GM18508 (cell line): ENCODE measurements at regions not wholly inside any gene's neighbourhood (a gene's known extent, or its start where the extent isn't known, plus 50 kb on each side); places are given as distances from the start of the nearest gene placed in this dataset.
"Not testable (repeated sequence)": the region's sequence is repeated elsewhere in the genome, so short reads cannot be mapped to it uniquely, and the experiment has no call there.

Experiments
- ATAC-seq: cut with Tn5 transposase; IDR thresholded peaks from one replicate; pipeline ENCODE4 v1.9.1; 2021; ENCODE audit warnings: moderate number of reproducible peaks; ENCODE audit not compliant: insufficient read depth, unreplicated experiment

- no peak for ATAC-seq
Observed at GRCh38 chrX:8030361-8030760, 103.1 kb upstream of the PNPLA4 start.

- ATAC-seq, result no peak
Observed at GRCh38 chrX:8027827-8028226, 100.6 kb upstream of the PNPLA4 start.

- no peak for ATAC-seq
Observed at GRCh38 chrX:8025705-8026104, 98.5 kb upstream of the PNPLA4 start.

- ATAC-seq, result no peak
Observed at GRCh38 chrX:8018934-8019333, 91.7 kb upstream of the PNPLA4 start.

GRCh38 chrX:8010105-8010504 is 82.9 kb upstream of the PNPLA4 start:
- ATAC-seq, result no peak

- ATAC-seq, result no peak
Observed at GRCh38 chrX:8005678-8006347, 78.6 kb upstream of the PNPLA4 start.

GRCh38 chrX:8003147-8003883 is 76.1 kb upstream of the PNPLA4 start:
- no peak for ATAC-seq

- ATAC-seq, result no peak
Observed at GRCh38 chrX:7996851-7997250, 69.6 kb upstream of the PNPLA4 start.

- ATAC-seq, result no peak
Observed at GRCh38 chrX:7996414-7996813, 69.2 kb upstream of the PNPLA4 start.

GRCh38 chrX:7993873-7994272 is 66.7 kb upstream of the PNPLA4 start:
- no peak for ATAC-seq

GRCh38 chrX:7988013-7988759 is 61.0 kb upstream of the PNPLA4 start:
- not testable (repeated sequence) for ATAC-seq

GRCh38 chrX:7987160-7988012 is 60.2 kb upstream of the PNPLA4 start:
- ATAC-seq, result no peak

GRCh38 chrX:7986738-7987137 is 59.5 kb upstream of the PNPLA4 start:
- ATAC-seq, result not testable (repeated sequence)

- ATAC-seq, result no peak
Observed at GRCh38 chrX:7985568-7985967, 58.4 kb upstream of the PNPLA4 start.

GRCh38 chrX:7983581-7983980 is 56.4 kb upstream of the PNPLA4 start:
- ATAC-seq, result no peak
